Hepatocyte (in vitro differentiated cells): ENCODE measurements at regions not wholly inside any gene's neighbourhood (a gene's known extent, or its start where the extent isn't known, plus 50 kb on each side); places are given as distances from the start of the nearest gene placed in this dataset.

ENCODE experiments used
- CTCF ChIP-seq: fragments of 200-600 bp; sonication (generic); IDR thresholded peaks from 2 replicates; pipeline ENCODE4 v1.5.1; 2016; ENCODE audit warnings: antibody characterized with exemption, mild to moderate bottlenecking; ENCODE audit not compliant: poor library complexity
- EZH2 ChIP-seq: fragments of 200-600 bp; sonication (generic); IDR thresholded peaks from 2 replicates; pipeline ENCODE4 v1.6.1; 2016; ENCODE audit warnings: antibody characterized with exemption, mild to moderate bottlenecking, borderline replicate concordance

GRCh38 chr1:163657719-163658118, 336.0 kb downstream of the NUF2 start:
- no peak for TF ChIP-seq EZH2
- TF ChIP-seq CTCF = no peak
